ENCODE measurements at regions not wholly inside any gene's neighbourhood (a gene's known extent, or its start where the extent isn't known, plus 50 kb on each side); places are given as distances from the start of the nearest gene placed in this dataset.

DNA sequence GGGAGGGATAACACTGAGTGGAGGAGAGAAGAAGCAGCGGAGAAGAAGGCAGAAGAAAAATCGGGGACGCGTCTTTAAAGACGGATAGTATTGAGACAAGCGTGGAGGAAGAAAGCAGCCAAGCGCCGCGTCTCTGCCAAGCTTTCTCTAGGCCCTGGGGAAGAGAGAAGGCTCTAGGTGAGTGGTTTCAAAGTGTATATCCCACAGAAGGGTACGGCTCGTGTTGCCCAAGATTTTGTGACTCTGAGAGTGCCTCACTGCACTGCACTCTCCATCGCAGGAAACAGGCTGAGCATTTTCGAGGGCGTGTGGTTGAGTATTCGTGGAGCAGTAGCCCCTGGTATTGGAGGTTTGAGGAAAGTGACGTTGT lies 185.4 kb downstream of the TRIM27 start:
- DNase-seq (ENCODE audit: extremely low read depth, low read depth) = no peak
- TF ChIP-seq, protein P1, sequence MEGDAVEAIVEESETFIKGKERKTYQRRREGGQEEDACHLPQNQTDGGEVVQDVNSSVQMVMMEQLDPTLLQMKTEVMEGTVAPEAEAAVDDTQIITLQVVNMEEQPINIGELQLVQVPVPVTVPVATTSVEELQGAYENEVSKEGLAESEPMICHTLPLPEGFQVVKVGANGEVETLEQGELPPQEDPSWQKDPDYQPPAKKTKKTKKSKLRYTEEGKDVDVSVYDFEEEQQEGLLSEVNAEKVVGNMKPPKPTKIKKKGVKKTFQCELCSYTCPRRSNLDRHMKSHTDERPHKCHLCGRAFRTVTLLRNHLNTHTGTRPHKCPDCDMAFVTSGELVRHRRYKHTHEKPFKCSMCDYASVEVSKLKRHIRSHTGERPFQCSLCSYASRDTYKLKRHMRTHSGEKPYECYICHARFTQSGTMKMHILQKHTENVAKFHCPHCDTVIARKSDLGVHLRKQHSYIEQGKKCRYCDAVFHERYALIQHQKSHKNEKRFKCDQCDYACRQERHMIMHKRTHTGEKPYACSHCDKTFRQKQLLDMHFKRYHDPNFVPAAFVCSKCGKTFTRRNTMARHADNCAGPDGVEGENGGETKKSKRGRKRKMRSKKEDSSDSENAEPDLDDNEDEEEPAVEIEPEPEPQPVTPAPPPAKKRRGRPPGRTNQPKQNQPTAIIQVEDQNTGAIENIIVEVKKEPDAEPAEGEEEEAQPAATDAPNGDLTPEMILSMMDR (IDR thresholded peaks at IDR 0.05; ENCODE audit: low read depth, low read length) = no peak

GRCh38 chr6:28741363-28741762 lies 182.4 kb downstream of the TRIM27 start:
- TF ChIP-seq, protein P1 (IDR thresholded peaks at IDR 0.05; ENCODE audit: low read depth, low read length) = no peak

GRCh38 chr6:28742668-28743270 lies 181.0 kb downstream of the TRIM27 start:
- TF ChIP-seq, protein P1 (IDR thresholded peaks at IDR 0.05; ENCODE audit: low read depth, low read length) = no peak
- DNase-seq (ENCODE audit: extremely low read depth, low read depth) = no peak

More at GRCh38 chr6:28741363-28741762, 182.4 kb downstream of the TRIM27 start:
- no peak for DNase-seq (ENCODE audit: extremely low read depth, low read depth)

DNA sequence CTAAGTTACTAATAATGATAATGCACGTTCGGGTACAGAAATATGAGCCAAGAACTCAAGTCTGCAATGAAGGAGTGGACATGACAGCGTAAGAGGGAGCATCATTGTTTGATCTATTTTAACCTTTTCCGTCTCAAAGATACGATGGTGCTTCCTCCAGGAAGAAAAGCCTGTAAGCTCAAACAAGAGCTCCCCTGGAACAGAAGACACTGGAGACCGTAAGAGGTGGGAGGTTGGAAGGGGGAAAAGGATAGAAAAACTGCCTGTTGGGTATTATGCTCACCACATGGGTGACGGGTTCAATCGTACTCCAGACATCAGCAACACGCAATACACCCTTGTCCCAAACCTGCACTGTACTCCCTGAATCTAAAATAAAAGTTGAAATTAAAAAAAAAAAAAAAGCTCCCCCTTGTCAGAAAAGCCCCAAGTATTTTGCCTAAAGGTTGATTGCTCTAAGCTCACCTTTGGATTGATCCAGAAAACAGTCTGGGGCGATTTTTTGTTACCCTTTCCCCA lies 180.5 kb downstream of the TRIM27 start:
- TF ChIP-seq, protein P1 (IDR thresholded peaks at IDR 0.05; ENCODE audit: low read depth, low read length) = no peak
- DNase-seq (ENCODE audit: extremely low read depth, low read depth) = no peak

GRCh38 chr6:28747083-28747630 lies 176.6 kb downstream of the TRIM27 start:
- TF ChIP-seq, protein P1 (IDR thresholded peaks at IDR 0.05; ENCODE audit: low read depth, low read length) = no peak
- DNase-seq (ENCODE audit: extremely low read depth, low read depth) = no peak

GRCh38 chr6:28747631-28748157 lies 176.1 kb downstream of the TRIM27 start:
- DNase-seq (ENCODE audit: extremely low read depth, low read depth) = peak; percentile 76
- TF ChIP-seq, protein P1 (IDR thresholded peaks at IDR 0.05; ENCODE audit: low read depth, low read length) = no peak

DNA sequence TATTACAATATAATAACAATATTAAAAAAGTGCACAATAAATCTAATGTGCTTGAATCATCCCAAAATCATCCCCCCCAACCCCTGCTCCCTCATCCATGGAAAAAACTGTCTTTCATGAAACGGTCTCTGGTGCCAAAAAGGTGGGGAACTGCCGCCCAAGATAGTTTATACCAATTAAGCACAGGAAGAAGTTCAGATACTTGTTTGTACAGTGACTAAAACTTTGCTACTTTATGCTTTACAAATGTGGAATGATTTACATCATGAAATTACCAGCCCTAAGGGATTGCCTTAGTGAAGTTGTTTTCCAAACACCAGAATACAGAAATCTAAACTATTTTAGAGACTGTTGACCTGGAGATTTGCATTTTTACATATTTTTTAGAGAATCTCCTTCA lies 175.6 kb downstream of the TRIM27 start:
- TF ChIP-seq, protein P1 (IDR thresholded peaks at IDR 0.05; ENCODE audit: low read depth, low read length) = no peak
- DNase-seq (ENCODE audit: extremely low read depth, low read depth) = no peak
